ENCODE measurements at regions not wholly inside any gene's neighbourhood (a gene's known extent, or its start where the extent isn't known, plus 50 kb on each side); places are given as distances from the start of the nearest gene placed in this dataset.

DNA sequence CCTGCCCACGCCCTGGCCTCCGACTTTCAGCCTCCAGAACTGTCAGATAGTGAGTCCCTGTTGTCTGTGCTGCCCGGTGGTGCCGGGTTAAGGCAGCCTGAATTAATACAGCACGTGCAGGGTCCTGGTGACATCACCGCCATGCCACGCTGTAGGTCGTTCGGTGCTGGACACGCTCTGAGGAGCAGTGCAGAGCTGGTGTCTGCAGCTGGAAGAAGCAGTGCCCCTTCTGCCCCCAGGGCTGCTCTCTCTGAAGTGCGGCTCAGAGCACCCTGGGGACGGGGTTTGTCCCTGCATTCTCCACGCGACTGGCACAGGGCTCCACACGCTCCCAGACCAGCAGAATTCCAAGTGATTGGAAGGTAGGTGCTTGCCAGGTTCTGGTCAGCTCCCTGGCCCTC is 831.5 kb downstream of the TBC1D22A start:
- TF ChIP-seq POLR2A (IDR thresholded peaks at IDR 0.05) (no peak), EP300 (IDR thresholded peaks at IDR 0.05) (no peak)
